ENCODE measurements at regions not wholly inside any gene's neighbourhood (a gene's known extent, or its start where the extent isn't known, plus 50 kb on each side); places are given as distances from the start of the nearest gene placed in this dataset.

GRCh38 chr4:96131186-96131585 lies 291.3 kb downstream of the PDHA2 start:
- WGBS, 2 experiments (ENCODE audit: insufficient coverage in 1 of 2, insufficient read length in 1 of 2): 88 to 93% methylated on average over 1 of the region's 1 CpG
- H3K4me3 ChIP-seq (ENCODE audit: low read length): no peak overlapping the region

GRCh38 chr4:96134806-96135205 lies 294.9 kb downstream of the PDHA2 start:
- Histone ChIP-seq H3K27ac (ENCODE audit: low read depth, low read length) (no peak overlapping the region), H3K27me3 (ENCODE audit: control insufficient read depth, insufficient read depth, low read length, poor library complexity, severe bottlenecking) (no peaks in the 10 kb centered on the region), H3K4me3 (ENCODE audit: low read length) (no peak overlapping the region), H3K36me3 (ENCODE audit: control insufficient read depth, insufficient read depth, low read length) (no peaks in the 10 kb centered on the region), H3K4me1 (ENCODE audit: control insufficient read depth, insufficient read depth, low read length) (no peaks in the 10 kb centered on the region), H3K9me3 (ENCODE audit: control insufficient read depth, low read length) (no peaks in the 10 kb centered on the region), H3K9ac (ENCODE audit: extremely low read depth, low read length, poor library complexity, severe bottlenecking) (no peak overlapping the region)
- Mint-ChIP-seq H3K4me1 (no peaks in the 10 kb centered on the region), H3K36me3 (ENCODE audit: low read depth) (no peaks in the 10 kb centered on the region), H3K4me3 (no peak overlapping the region), H3K27me3 (ENCODE audit: insufficient read depth) (no peaks in the 10 kb centered on the region), H3K9me3 (no peaks in the 10 kb centered on the region), H3K27ac (no peak overlapping the region)
- 90 to 93% methylated on average over 1 to 2 of the region's 2 CpGs for WGBS, 2 experiments (ENCODE audit: insufficient coverage in 1 of 2, insufficient read length in 1 of 2)
- TF ChIP-seq, protein P1, sequence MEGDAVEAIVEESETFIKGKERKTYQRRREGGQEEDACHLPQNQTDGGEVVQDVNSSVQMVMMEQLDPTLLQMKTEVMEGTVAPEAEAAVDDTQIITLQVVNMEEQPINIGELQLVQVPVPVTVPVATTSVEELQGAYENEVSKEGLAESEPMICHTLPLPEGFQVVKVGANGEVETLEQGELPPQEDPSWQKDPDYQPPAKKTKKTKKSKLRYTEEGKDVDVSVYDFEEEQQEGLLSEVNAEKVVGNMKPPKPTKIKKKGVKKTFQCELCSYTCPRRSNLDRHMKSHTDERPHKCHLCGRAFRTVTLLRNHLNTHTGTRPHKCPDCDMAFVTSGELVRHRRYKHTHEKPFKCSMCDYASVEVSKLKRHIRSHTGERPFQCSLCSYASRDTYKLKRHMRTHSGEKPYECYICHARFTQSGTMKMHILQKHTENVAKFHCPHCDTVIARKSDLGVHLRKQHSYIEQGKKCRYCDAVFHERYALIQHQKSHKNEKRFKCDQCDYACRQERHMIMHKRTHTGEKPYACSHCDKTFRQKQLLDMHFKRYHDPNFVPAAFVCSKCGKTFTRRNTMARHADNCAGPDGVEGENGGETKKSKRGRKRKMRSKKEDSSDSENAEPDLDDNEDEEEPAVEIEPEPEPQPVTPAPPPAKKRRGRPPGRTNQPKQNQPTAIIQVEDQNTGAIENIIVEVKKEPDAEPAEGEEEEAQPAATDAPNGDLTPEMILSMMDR (conservative IDR thresholded peaks at IDR 0.05): no peak
- DNase-seq: no peak

More at GRCh38 chr4:96131186-96131585, 291.3 kb downstream of the PDHA2 start:
- Histone ChIP-seq H3K36me3 (ENCODE audit: control insufficient read depth, insufficient read depth, low read length) (no peaks in the 10 kb centered on the region), H3K27me3 (ENCODE audit: control insufficient read depth, insufficient read depth, low read length, poor library complexity, severe bottlenecking) (no peaks in the 10 kb centered on the region), H3K27ac (ENCODE audit: low read depth, low read length) (no peak overlapping the region), H3K4me1 (ENCODE audit: control insufficient read depth, insufficient read depth, low read length) (no peaks in the 10 kb centered on the region), H3K9ac (ENCODE audit: extremely low read depth, low read length, poor library complexity, severe bottlenecking) (no peak overlapping the region), H3K9me3 (ENCODE audit: control insufficient read depth, low read length) (no peaks in the 10 kb centered on the region)
- no peak for DNase-seq
- Mint-ChIP-seq H3K36me3 (ENCODE audit: low read depth) (no peaks in the 10 kb centered on the region), H3K27ac (no peak overlapping the region), H3K4me1 (no peaks in the 10 kb centered on the region), H3K4me3 (no peak overlapping the region), H3K27me3 (ENCODE audit: insufficient read depth) (no peaks in the 10 kb centered on the region), H3K9me3 (no peaks in the 10 kb centered on the region)
- TF ChIP-seq, protein P1 (conservative IDR thresholded peaks at IDR 0.05): no peak

- Mint-ChIP-seq H3K27ac (no peak overlapping the region), H3K36me3 (ENCODE audit: low read depth) (no peaks in the 10 kb centered on the region)
- TF ChIP-seq, protein P1 (conservative IDR thresholded peaks at IDR 0.05): no peak
These were observed 296.2 kb downstream of the PDHA2 start for GRCh38 chr4:96136056-96136455.

More at GRCh38 chr4:96136056-96136455, 296.2 kb downstream of the PDHA2 start:
- Histone ChIP-seq H3K9ac (ENCODE audit: extremely low read depth, low read length, poor library complexity, severe bottlenecking) (no peak overlapping the region), H3K9me3 (ENCODE audit: control insufficient read depth, low read length) (no peaks in the 10 kb centered on the region), H3K27me3 (ENCODE audit: control insufficient read depth, insufficient read depth, low read length, poor library complexity, severe bottlenecking) (no peaks in the 10 kb centered on the region), H3K4me1 (ENCODE audit: control insufficient read depth, insufficient read depth, low read length) (no peaks in the 10 kb centered on the region), H3K27ac (ENCODE audit: low read depth, low read length) (no peak overlapping the region), H3K4me3 (ENCODE audit: low read length) (no peak overlapping the region), H3K36me3 (ENCODE audit: control insufficient read depth, insufficient read depth, low read length) (no peaks in the 10 kb centered on the region)
- Mint-ChIP-seq H3K27me3 (ENCODE audit: insufficient read depth) (no peaks in the 10 kb centered on the region), H3K4me1 (no peaks in the 10 kb centered on the region), H3K9me3 (no peaks in the 10 kb centered on the region), H3K4me3 (no peak overlapping the region)
- WGBS, 2 experiments (ENCODE audit: insufficient coverage in 1 of 2, insufficient read length in 1 of 2): 86 to 91% methylated on average over 2 of the region's 2 CpGs
- DNase-seq: no peak
